ENCODE measurements at regions not wholly inside any gene's neighbourhood (a gene's known extent, or its start where the extent isn't known, plus 50 kb on each side); places are given as distances from the start of the nearest gene placed in this dataset.

GRCh38 chr10:44845361-44846175, 65.6 kb upstream of the TMEM72 start:
- Histone ChIP-seq H3K4me3 (ENCODE audit: low read depth, low read length) (no peak overlapping the region), H3K36me3 (replicated peaks) (no peaks in the 10 kb centered on the region), H3K27ac (no peak overlapping the region), H3K27me3 (replicated peaks) (no peaks in the 10 kb centered on the region)
- in situ Hi-C loops (cut with HindIII; ENCODE audit: low pct_ligation_motif_present, low sequenced_read_pairs) = no loop called here
- DNase-seq = no peak
- no peak for TF ChIP-seq CTCF (IDR thresholded peaks at IDR 0.05; ENCODE audit: low read depth, low read length, missing control alignments)

GRCh38 chr10:44847110-44847509, 64.0 kb upstream of the TMEM72 start:
- Histone ChIP-seq H3K4me3 (ENCODE audit: low read depth, low read length) (no peak overlapping the region), H3K27ac (no peak overlapping the region), H3K27me3 (replicated peaks) (no peaks in the 10 kb centered on the region), H3K36me3 (replicated peaks) (no peaks in the 10 kb centered on the region)
- in situ Hi-C loops (cut with HindIII; ENCODE audit: low pct_ligation_motif_present, low sequenced_read_pairs) = no loop called here
- no peak for DNase-seq
- TF ChIP-seq CTCF (IDR thresholded peaks at IDR 0.05; ENCODE audit: low read depth, low read length, missing control alignments) = no peak

GRCh38 chr10:44848211-44848610, 62.9 kb upstream of the TMEM72 start:
- H3K4me3 ChIP-seq (ENCODE audit: low read depth, low read length) = no peak overlapping the region
- H3K27me3 ChIP-seq (replicated peaks) = no peaks in the 10 kb centered on the region
- H3K27ac ChIP-seq = no peak overlapping the region
- in situ Hi-C loops (cut with HindIII; ENCODE audit: low pct_ligation_motif_present, low sequenced_read_pairs) = no loop called here
- DNase-seq = no peak
- no peak for TF ChIP-seq CTCF (IDR thresholded peaks at IDR 0.05; ENCODE audit: low read depth, low read length, missing control alignments)
- no peaks in the 10 kb centered on the region for H3K36me3 ChIP-seq (replicated peaks)

- no peaks in the 10 kb centered on the region for H3K27me3 ChIP-seq (replicated peaks)
- in situ Hi-C loops (cut with HindIII; ENCODE audit: low pct_ligation_motif_present, low sequenced_read_pairs) = loop anchor here (25.0 kb wide), 1 partner anchor 1188 kb away; no protein-coding TSS in a partner anchor
- no peaks in the 10 kb centered on the region for H3K36me3 ChIP-seq (replicated peaks)
- H3K4me3 ChIP-seq (ENCODE audit: low read depth, low read length) = no peak overlapping the region
- H3K27ac ChIP-seq = no peak overlapping the region
- no peak for DNase-seq
- no peak for TF ChIP-seq CTCF (IDR thresholded peaks at IDR 0.05; ENCODE audit: low read depth, low read length, missing control alignments)
These were observed 61.2 kb upstream of the TMEM72 start for GRCh38 chr10:44849936-44850335.

GRCh38 chr10:44850356-44850934, 60.7 kb upstream of the TMEM72 start:
- H3K27me3 ChIP-seq (replicated peaks) = no peaks in the 10 kb centered on the region
- TF ChIP-seq CTCF (IDR thresholded peaks at IDR 0.05; ENCODE audit: low read depth, low read length, missing control alignments) = no peak
- in situ Hi-C loops (cut with HindIII; ENCODE audit: low pct_ligation_motif_present, low sequenced_read_pairs) = loop anchor here (25.0 kb wide), 1 partner anchor 1188 kb away; no protein-coding TSS in a partner anchor

More at GRCh38 chr10:44850356-44850934, 60.7 kb upstream of the TMEM72 start:
- no peak overlapping the region for H3K4me3 ChIP-seq (ENCODE audit: low read depth, low read length)
- no peaks in the 10 kb centered on the region for H3K36me3 ChIP-seq (replicated peaks)
- DNase-seq = no peak
- H3K27ac ChIP-seq = no peak overlapping the region
